COLO668 (cell line): ENCODE measurements at regions not wholly inside any gene's neighbourhood (a gene's known extent, or its start where the extent isn't known, plus 50 kb on each side); places are given as distances from the start of the nearest gene placed in this dataset.
"Not testable (repeated sequence)": the region's sequence is repeated elsewhere in the genome, so short reads cannot be mapped to it uniquely, and the experiment has no call there.

ENCODE experiments used
- DNase-seq: peaks from one replicate; lab custom pipeline; 2025; ENCODE audit not compliant: unreplicated experiment; lab: John Stamatoyannopoulos, UW

- no peak for DNase-seq
Measured at GRCh38 chr12:28770322-28770721, 378.8 kb upstream of the FAR2 start.

- no peak for DNase-seq
Measured at GRCh38 chr12:28771968-28772367, 377.1 kb upstream of the FAR2 start.

GRCh38 chr12:28775556-28775955 is 373.5 kb upstream of the FAR2 start:
- no peak for DNase-seq

- DNase-seq, result no peak
Measured at GRCh38 chr12:28776220-28776619, 372.9 kb upstream of the FAR2 start.

- no peak for DNase-seq
Measured at GRCh38 chr12:28776913-28777422, 372.1 kb upstream of the FAR2 start.

- no peak for DNase-seq
Measured at GRCh38 chr12:28777603-28778365, 371.3 kb upstream of the FAR2 start.

GRCh38 chr12:28780096-28780495 is 369.0 kb upstream of the FAR2 start:
- DNase-seq, result peak; percentile 26

- no peak for DNase-seq
Measured at GRCh38 chr12:28780960-28781359, 368.1 kb upstream of the FAR2 start.

- DNase-seq, result no peak
Measured at GRCh38 chr12:28781671-28782652, 367.1 kb upstream of the FAR2 start.

- no peak for DNase-seq
Measured at GRCh38 chr12:28782812-28783211, 366.3 kb upstream of the FAR2 start.

- DNase-seq, result no peak
Measured at GRCh38 chr12:28787151-28787550, 361.9 kb upstream of the FAR2 start.

GRCh38 chr12:28788256-28788655 is 360.8 kb upstream of the FAR2 start:
- not testable (repeated sequence) for DNase-seq

- DNase-seq, result no peak
Measured at GRCh38 chr12:28793581-28794151, 355.4 kb upstream of the FAR2 start.

GRCh38 chr12:28794211-28794610 is 354.9 kb upstream of the FAR2 start:
- no peak for DNase-seq

GRCh38 chr12:28794786-28795185 is 354.3 kb upstream of the FAR2 start:
- DNase-seq, result no peak

- no peak for DNase-seq
Measured at GRCh38 chr12:28795311-28795710, 353.8 kb upstream of the FAR2 start.

GRCh38 chr12:28799348-28799747 is 349.7 kb upstream of the FAR2 start:
- DNase-seq, result no peak

GRCh38 chr12:28800129-28800528 is 348.9 kb upstream of the FAR2 start:
- no peak for DNase-seq

- DNase-seq, result no peak
Measured at GRCh38 chr12:28802706-28803438, 346.2 kb upstream of the FAR2 start.

- DNase-seq, result no peak
Measured at GRCh38 chr12:28807535-28807934, 341.5 kb upstream of the FAR2 start.

- no peak for DNase-seq
Measured at GRCh38 chr12:28811457-28811856, 337.6 kb upstream of the FAR2 start.
